ENCODE measurements at regions not wholly inside any gene's neighbourhood (a gene's known extent, or its start where the extent isn't known, plus 50 kb on each side); places are given as distances from the start of the nearest gene placed in this dataset.
"Not testable (repeated sequence)": the region's sequence is repeated elsewhere in the genome, so short reads cannot be mapped to it uniquely, and the experiment has no call there.

GRCh38 chr5:176061269-176061622 lies 93.1 kb upstream of the THOC3 start:
- not testable (repeated sequence) for DNase-seq

GRCh38 chr5:176061660-176062059 lies 93.5 kb upstream of the THOC3 start:
- DNase-seq, result not testable (repeated sequence)

GRCh38 chr5:176066262-176066945 lies 98.3 kb upstream of the THOC3 start:
- not testable (repeated sequence) for DNase-seq

- not testable (repeated sequence) for DNase-seq
These were observed 99.0 kb upstream of the THOC3 start for GRCh38 chr5:176067162-176067561.

- DNase-seq, result not testable (repeated sequence)
These were observed 99.8 kb upstream of the THOC3 start for GRCh38 chr5:176067948-176068347.

- DNase-seq, result not testable (repeated sequence)
These were observed 106.0 kb upstream of the THOC3 start for GRCh38 chr5:176073996-176074571.

GRCh38 chr5:176083717-176084116 lies 115.6 kb upstream of the THOC3 start:
- not testable (repeated sequence) for DNase-seq

- DNase-seq, result not testable (repeated sequence)
These were observed 135.0 kb upstream of the THOC3 start for GRCh38 chr5:176103083-176103482.

GRCh38 chr5:176112888-176113287 lies 125.3 kb upstream of the SIMC1 start:
- not testable (repeated sequence) for DNase-seq

- not testable (repeated sequence) for DNase-seq
These were observed 124.4 kb upstream of the SIMC1 start for GRCh38 chr5:176113673-176114335.

GRCh38 chr5:176114825-176115224 lies 123.4 kb upstream of the SIMC1 start:
- not testable (repeated sequence) for DNase-seq

- DNase-seq, result not testable (repeated sequence)
These were observed 120.5 kb upstream of the SIMC1 start for GRCh38 chr5:176117699-176118238.

- not testable (repeated sequence) for DNase-seq
These were observed 115.9 kb upstream of the SIMC1 start for GRCh38 chr5:176122361-176122760.

- DNase-seq, result not testable (repeated sequence)
These were observed 114.1 kb upstream of the SIMC1 start for GRCh38 chr5:176124120-176124519.

- no peak for DNase-seq
These were observed 106.5 kb upstream of the SIMC1 start for GRCh38 chr5:176131771-176132170.

- DNase-seq, result no peak
These were observed 105.5 kb upstream of the SIMC1 start for GRCh38 chr5:176132471-176133288.

- DNase-seq, result no peak
These were observed 104.8 kb upstream of the SIMC1 start for GRCh38 chr5:176133289-176133870.

GRCh38 chr5:176133877-176134276 lies 104.3 kb upstream of the SIMC1 start:
- no peak for DNase-seq

- DNase-seq, result no peak
These were observed 103.5 kb upstream of the SIMC1 start for GRCh38 chr5:176134529-176135223.

GRCh38 chr5:176140138-176140537 lies 98.1 kb upstream of the SIMC1 start:
- not testable (repeated sequence) for DNase-seq

- no peak for DNase-seq
These were observed 93.7 kb upstream of the SIMC1 start for GRCh38 chr5:176144508-176144907.

GRCh38 chr5:176149948-176150347 lies 88.3 kb upstream of the SIMC1 start:
- not testable (repeated sequence) for DNase-seq
